KMS-11 (cell line): ENCODE measurements at regions not wholly inside any gene's neighbourhood (a gene's known extent, or its start where the extent isn't known, plus 50 kb on each side); places are given as distances from the start of the nearest gene placed in this dataset.

Experiments
- H2AFZ ChIP-seq: fragments of 200-600 bp; sonication (generic); 2 replicates; pipeline ENCODE4 v1.6.1; 2016; ENCODE audit warnings: antibody characterized with exemption, mixed run types, low read depth
- H3K27ac ChIP-seq: fragments of 200-600 bp; sonication (generic); 2 replicates; pipeline ENCODE4 v1.6.1; 2016; ENCODE audit warnings: mild to moderate bottlenecking, mixed run types
- H3K27me3 ChIP-seq: fragments of 200-600 bp; sonication (generic); 2 replicates; pipeline ENCODE4 v1.6.1; 2017; ENCODE audit warnings: mild to moderate bottlenecking, low read depth, mixed run types, moderate library complexity; ENCODE audit not compliant: insufficient read depth
- H3K36me3 ChIP-seq: fragments of 200-600 bp; sonication (generic); 2 replicates; pipeline ENCODE4 v1.6.1; 2017; ENCODE audit warnings: mild to moderate bottlenecking, mixed run types; ENCODE audit not compliant: insufficient read depth
- H3K4me1 ChIP-seq: fragments of 200-600 bp; sonication (generic); 2 replicates; pipeline ENCODE4 v1.6.1; 2016; ENCODE audit warnings: mild to moderate bottlenecking, low read depth, mixed run types; ENCODE audit not compliant: poor library complexity, severe bottlenecking
- H3K4me2 ChIP-seq: fragments of 200-600 bp; sonication (generic); 2 replicates; pipeline ENCODE4 v1.7.0; 2016; ENCODE audit warnings: mild to moderate bottlenecking, mixed run types
- H3K4me3 ChIP-seq: fragments of 200-600 bp; sonication (generic); IDR thresholded peaks from 2 replicates; pipeline ENCODE4 v1.6.1; 2017; ENCODE audit warnings: low read depth, low read length, mixed read lengths; ENCODE audit not compliant: insufficient read depth
- H3K79me2 ChIP-seq: fragments of 200-600 bp; sonication (generic); 2 replicates; pipeline ENCODE4 v1.6.1; 2016; ENCODE audit warnings: low read depth, mixed run types; ENCODE audit not compliant: insufficient read depth
- H3K9ac ChIP-seq: fragments of 200-600 bp; sonication (generic); 2 replicates; pipeline ENCODE4 v1.6.1; 2016; ENCODE audit warnings: mild to moderate bottlenecking, mixed run types
- H4K20me1 ChIP-seq: fragments of 200-600 bp; sonication (generic); 2 replicates; pipeline ENCODE4 v1.6.1; 2016; ENCODE audit warnings: mild to moderate bottlenecking, mixed run types; ENCODE audit not compliant: insufficient read depth
- CTCF ChIP-seq: fragments of 200-600 bp; sonication (generic); conservative IDR thresholded peaks from 2 replicates; pipeline ENCODE4 v1.6.1; 2017; ENCODE audit warnings: low read depth, mild to moderate bottlenecking, antibody characterized with exemption, low read length, moderate library complexity, mixed read lengths

DNA sequence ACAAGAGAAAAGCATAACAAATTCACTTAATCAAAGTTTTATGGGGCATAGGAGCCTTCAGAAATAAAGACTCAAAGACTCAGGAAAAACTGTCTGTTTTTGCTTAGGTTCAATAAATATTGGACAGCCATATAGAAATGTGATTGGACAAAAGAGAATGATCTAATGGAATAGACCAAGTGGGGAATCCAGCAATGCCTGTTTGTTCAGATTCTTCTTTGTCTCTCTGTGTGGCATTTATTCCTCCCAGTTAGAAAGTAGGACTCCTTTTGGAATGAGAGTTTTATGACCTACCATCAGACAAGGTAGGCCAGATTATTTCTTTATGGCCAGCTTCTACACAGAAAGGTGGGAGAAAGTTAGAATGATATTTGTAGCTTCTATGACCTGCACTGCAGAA lies 1460.1 kb downstream of the OTOL1 start:
- no peaks in the 10 kb centered on the region for H3K79me2 ChIP-seq
- H3K9ac ChIP-seq, result no peak overlapping the region
- H3K36me3 ChIP-seq, result no peaks in the 10 kb centered on the region
- no peak overlapping the region for H3K4me2 ChIP-seq
- H3K27me3 ChIP-seq, result no peaks in the 10 kb centered on the region
- no peak for TF ChIP-seq CTCF
- H3K4me1 ChIP-seq, result no peaks in the 10 kb centered on the region
- no peak overlapping the region for H3K27ac ChIP-seq
- H4K20me1 ChIP-seq, result no peaks in the 10 kb centered on the region
- no peak overlapping the region for H2AFZ ChIP-seq
- no peak overlapping the region for H3K4me3 ChIP-seq

GRCh38 chr3:162960269-162960668 lies 1463.7 kb downstream of the OTOL1 start:
- no peak overlapping the region for H3K9ac ChIP-seq
- no peak overlapping the region for H3K4me3 ChIP-seq
- H3K79me2 ChIP-seq, result no peaks in the 10 kb centered on the region
- no peak for TF ChIP-seq CTCF
- H2AFZ ChIP-seq, result no peak overlapping the region
- H3K27ac ChIP-seq, result no peak overlapping the region
- no peaks in the 10 kb centered on the region for H3K4me1 ChIP-seq
- no peaks in the 10 kb centered on the region for H3K27me3 ChIP-seq
- H3K36me3 ChIP-seq, result no peaks in the 10 kb centered on the region
- H3K4me2 ChIP-seq, result no peak overlapping the region
- H4K20me1 ChIP-seq, result no peaks in the 10 kb centered on the region

DNA sequence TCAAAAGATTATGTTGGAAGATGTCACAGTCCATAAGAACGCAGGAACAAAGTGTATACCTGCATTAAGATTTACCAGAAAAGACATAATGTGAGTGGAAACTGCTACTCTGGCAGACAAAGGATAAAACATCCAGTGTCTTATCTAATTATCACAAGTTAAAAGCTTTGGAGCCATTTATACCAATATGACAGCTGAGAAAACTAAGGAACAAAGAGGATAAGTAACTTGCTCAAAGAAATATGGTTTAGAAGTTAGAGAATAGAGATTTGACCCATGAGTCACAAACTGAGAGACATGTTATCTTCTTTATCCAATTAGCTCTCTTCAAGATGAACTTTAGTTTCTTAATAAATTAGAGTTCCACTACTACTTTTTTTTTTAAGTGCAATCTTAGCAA lies 1473.7 kb downstream of the OTOL1 start:
- Histone ChIP-seq H3K4me3 (no peak overlapping the region), H3K4me2 (no peak overlapping the region), H3K27me3 (no peaks in the 10 kb centered on the region), H3K36me3 (no peaks in the 10 kb centered on the region), H3K9ac (no peak overlapping the region), H4K20me1 (no peaks in the 10 kb centered on the region), H2AFZ (no peak overlapping the region), H3K27ac (no peak overlapping the region), H3K79me2 (no peaks in the 10 kb centered on the region), H3K4me1 (peaks cover 5% of the 10 kb centered on the region)
- TF ChIP-seq CTCF, result no peak

- Histone ChIP-seq H3K27me3 (no peaks in the 10 kb centered on the region), H3K4me2 (no peak overlapping the region), H3K27ac (no peak overlapping the region), H3K9ac (no peak overlapping the region), H2AFZ (no peak overlapping the region), H3K79me2 (no peaks in the 10 kb centered on the region), H3K4me3 (no peak overlapping the region), H4K20me1 (no peaks in the 10 kb centered on the region), H3K36me3 (no peaks in the 10 kb centered on the region), H3K4me1 (peaks cover 5% of the 10 kb centered on the region)
- no peak for TF ChIP-seq CTCF
These were observed 1475.1 kb downstream of the OTOL1 start for GRCh38 chr3:162971715-162972114.
